ENCODE measurements at regions not wholly inside any gene's neighbourhood (a gene's known extent, or its start where the extent isn't known, plus 50 kb on each side); places are given as distances from the start of the nearest gene placed in this dataset.

- DNase-seq (ENCODE audit: low spot score in 2 of 2, unreplicated experiment in 2 of 2): no peak
- H3K36me3 Mint-ChIP-seq: no peaks in the 10 kb centered on the region
- H3K9me3 Mint-ChIP-seq: peaks cover under 1% of the 10 kb centered on the region
- no peaks in the 10 kb centered on the region for H3K27me3 Mint-ChIP-seq (ENCODE audit: low read depth)
- H3K27ac Mint-ChIP-seq: no peak overlapping the region
- no peaks in the 10 kb centered on the region for H3K4me1 Mint-ChIP-seq
- no peak overlapping the region for H3K4me3 Mint-ChIP-seq
- TF ChIP-seq CTCF (IDR thresholded peaks at IDR 0.05; ENCODE audit: unreplicated experiment): no peak
Observed at GRCh38 chr9:106305428-106306133, 557.4 kb upstream of the ZNF462 start.

DNA sequence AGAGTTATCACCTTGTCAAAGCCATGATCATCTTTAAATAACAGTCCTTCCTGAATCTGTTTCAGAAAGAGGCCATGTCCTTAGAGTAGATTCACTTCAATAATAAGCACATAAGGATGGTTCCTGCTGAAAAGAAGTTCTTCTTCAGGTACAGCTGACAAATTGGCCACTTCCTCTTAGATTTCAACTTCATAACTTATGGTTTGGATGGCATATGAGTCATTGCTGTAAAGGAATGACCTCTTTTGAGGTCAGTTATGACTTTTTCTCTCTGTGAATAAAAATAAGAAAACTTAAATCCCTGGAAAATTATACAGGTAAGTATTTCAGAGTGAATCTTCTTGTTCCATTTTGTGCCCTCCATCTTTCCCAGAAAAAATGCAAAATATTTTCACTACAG, 555.3 kb upstream of the ZNF462 start:
- H3K36me3 Mint-ChIP-seq: no peaks in the 10 kb centered on the region
- H3K4me1 Mint-ChIP-seq: no peaks in the 10 kb centered on the region
- DNase-seq (ENCODE audit: low spot score in 2 of 2, unreplicated experiment in 2 of 2): no peak
- no peak for TF ChIP-seq CTCF (IDR thresholded peaks at IDR 0.05; ENCODE audit: unreplicated experiment)
- no peak overlapping the region for H3K4me3 Mint-ChIP-seq
- H3K27ac Mint-ChIP-seq: no peak overlapping the region
- peaks cover 3% of the 10 kb centered on the region for H3K9me3 Mint-ChIP-seq
- H3K27me3 Mint-ChIP-seq (ENCODE audit: low read depth): no peaks in the 10 kb centered on the region

DNA sequence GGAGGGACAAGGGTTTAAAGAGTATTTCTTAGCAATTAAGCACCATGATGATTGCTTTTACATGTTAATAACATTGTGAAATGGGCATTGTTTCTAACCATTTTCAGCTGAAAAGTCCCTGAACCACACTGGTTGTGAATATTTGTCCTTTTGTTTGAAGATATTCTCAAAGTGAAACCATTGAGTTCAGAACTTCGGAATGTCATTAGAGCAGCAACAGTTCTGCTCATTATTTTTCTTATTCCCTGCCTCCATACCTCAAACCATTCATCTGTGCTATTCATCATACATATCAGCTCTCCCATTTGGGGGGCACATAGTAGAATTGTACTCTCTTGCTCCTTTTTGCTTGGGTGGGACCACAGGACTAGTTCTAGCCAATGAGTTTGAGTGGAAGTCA, 553.0 kb upstream of the ZNF462 start:
- no peaks in the 10 kb centered on the region for H3K27me3 Mint-ChIP-seq (ENCODE audit: low read depth)
- H3K36me3 Mint-ChIP-seq: peaks cover 2% of the 10 kb centered on the region
- peaks cover 2% of the 10 kb centered on the region for H3K4me1 Mint-ChIP-seq
- DNase-seq (ENCODE audit: low spot score in 2 of 2, unreplicated experiment in 2 of 2): no peak
- peaks cover 12% of the 10 kb centered on the region for H3K9me3 Mint-ChIP-seq
- no peak overlapping the region for H3K27ac Mint-ChIP-seq
- no peak overlapping the region for H3K4me3 Mint-ChIP-seq
- no peak for TF ChIP-seq CTCF (IDR thresholded peaks at IDR 0.05; ENCODE audit: unreplicated experiment)

DNA sequence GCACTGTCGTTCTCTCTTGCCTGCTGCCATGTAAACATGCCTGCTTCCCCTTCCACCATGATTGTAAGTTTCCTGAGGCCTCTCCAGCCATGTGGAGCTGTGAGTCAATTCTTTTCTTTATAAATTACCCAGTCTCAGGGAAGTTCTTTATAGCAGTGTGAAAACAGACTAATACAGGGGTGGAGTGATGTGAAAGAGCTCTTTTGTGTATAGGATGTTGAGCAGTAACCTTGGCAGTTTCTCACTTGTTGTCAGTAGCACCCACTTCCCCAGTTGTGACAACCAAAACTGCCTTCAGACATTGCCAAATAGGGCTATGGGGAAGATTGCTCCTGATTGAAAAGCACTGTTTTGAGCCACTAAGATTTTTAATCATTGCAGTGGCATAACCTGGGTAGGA, 552.2 kb upstream of the ZNF462 start:
- Mint-ChIP-seq H3K27me3 (ENCODE audit: low read depth) (no peaks in the 10 kb centered on the region), H3K36me3 (peaks cover 2% of the 10 kb centered on the region), H3K27ac (no peak overlapping the region), H3K9me3 (peaks cover 12% of the 10 kb centered on the region), H3K4me3 (no peak overlapping the region), H3K4me1 (peaks cover 2% of the 10 kb centered on the region)
- no peak for DNase-seq (ENCODE audit: low spot score in 2 of 2, unreplicated experiment in 2 of 2)
- TF ChIP-seq CTCF (IDR thresholded peaks at IDR 0.05; ENCODE audit: unreplicated experiment): no peak

- H3K4me3 Mint-ChIP-seq: no peak overlapping the region
- peaks cover 2% of the 10 kb centered on the region for H3K36me3 Mint-ChIP-seq
- no peaks in the 10 kb centered on the region for H3K27me3 Mint-ChIP-seq (ENCODE audit: low read depth)
- H3K4me1 Mint-ChIP-seq: peaks cover 2% of the 10 kb centered on the region
- TF ChIP-seq CTCF (IDR thresholded peaks at IDR 0.05; ENCODE audit: unreplicated experiment): no peak
- no peak overlapping the region for H3K27ac Mint-ChIP-seq
- no peak for DNase-seq (ENCODE audit: low spot score in 2 of 2, unreplicated experiment in 2 of 2)
- peaks cover 12% of the 10 kb centered on the region for H3K9me3 Mint-ChIP-seq
Observed at GRCh38 chr9:106312906-106313305, 550.1 kb upstream of the ZNF462 start.

- Mint-ChIP-seq H3K27ac (no peak overlapping the region), H3K9me3 (peaks cover 12% of the 10 kb centered on the region), H3K36me3 (peaks cover 2% of the 10 kb centered on the region), H3K4me3 (no peak overlapping the region), H3K4me1 (peaks cover 6% of the 10 kb centered on the region), H3K27me3 (ENCODE audit: low read depth) (no peaks in the 10 kb centered on the region)
- DNase-seq (ENCODE audit: low spot score in 2 of 2, unreplicated experiment in 2 of 2): no peak
- no peak for TF ChIP-seq CTCF (IDR thresholded peaks at IDR 0.05; ENCODE audit: unreplicated experiment)
Observed at GRCh38 chr9:106314476-106314875, 548.5 kb upstream of the ZNF462 start.

Data from mesothelial cell of epicardium (in vitro differentiated cells).